Sciatic nerve (tissue), 2 donors: ENCODE measurements at regions not wholly inside any gene's neighbourhood (a gene's known extent, or its start where the extent isn't known, plus 50 kb on each side); places are given as distances from the start of the nearest gene placed in this dataset.
"Not testable (repeated sequence)": the region's sequence is repeated elsewhere in the genome, so short reads cannot be mapped to it uniquely, and the experiment has no call there.

Source experiments
- ATAC-seq: fragments of 200-7000 bp; cut with Tn5 transposase; one replicate; pipeline ENCODE4 v1.9.1; 2020; ENCODE audit warnings: mild to moderate bottlenecking, moderate library complexity
- DNase-seq: peaks from one replicate; pipeline ENCODE4 v3.0.0-alpha.2; 2020; ENCODE audit warnings: low spot score
- intact Hi-C: fragments of 100-400 bp; cut with DNase I; formaldehyde crosslinking; loops from one replicate; pipeline ENCODE4 v1.14.2; 2022
- donor health status: DM: no; HTN: no; CAD: no.
- donor health status: DM: no; HTN: no; CAD: no.

DNA sequence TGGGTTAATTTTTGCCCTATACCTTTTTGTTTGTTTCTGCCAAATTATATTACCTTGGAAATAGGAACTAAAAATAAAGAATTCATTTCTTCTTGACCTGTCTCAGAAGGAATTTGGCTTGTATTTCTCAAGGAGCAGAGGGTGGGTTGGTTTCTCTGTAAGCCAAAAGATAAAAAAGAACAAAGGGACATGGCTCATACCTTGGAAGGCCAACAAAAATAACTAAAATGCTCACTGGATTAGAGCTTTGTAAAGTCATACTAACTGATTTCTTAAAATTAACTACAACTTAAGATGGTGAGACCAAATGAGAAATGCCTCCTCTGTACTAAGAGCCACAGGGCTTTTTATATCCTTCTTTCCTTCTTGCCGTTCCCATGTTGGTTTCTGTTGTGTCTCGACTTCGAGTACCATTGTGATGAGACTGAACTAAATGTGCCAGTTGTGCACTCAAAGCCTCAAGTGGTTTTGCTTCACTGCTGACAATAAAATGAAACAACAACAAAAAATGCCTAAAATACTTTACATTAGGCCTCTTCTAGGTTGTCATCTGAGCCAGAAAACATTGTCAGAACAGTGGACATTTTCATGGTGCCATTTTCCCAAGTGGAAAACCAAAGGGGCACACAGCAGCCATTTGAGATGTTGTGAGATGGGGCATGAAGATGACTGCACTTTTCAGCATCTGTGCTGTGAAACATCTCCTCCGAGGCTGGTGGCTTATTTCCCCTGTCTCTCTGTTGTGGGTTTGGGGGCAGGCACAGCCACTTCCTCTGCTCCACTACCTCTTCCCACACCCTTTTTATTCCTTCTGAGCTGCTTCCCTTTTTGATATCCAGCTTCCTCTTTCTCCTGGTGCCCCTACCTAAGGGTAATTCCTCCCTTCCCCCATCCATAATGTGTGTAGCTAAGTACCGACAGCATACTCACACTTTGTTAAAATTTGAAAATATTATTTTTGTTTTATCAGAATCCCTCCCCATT is 51.8 kb upstream of the AGR3 start:
- ATAC-seq (peak; percentile 53), DNase-seq (no peak)
- intact Hi-C loops: loop anchor here (1.0 kb wide), 1 partner anchor 46 kb away; no protein-coding TSS in a partner anchor

DNA sequence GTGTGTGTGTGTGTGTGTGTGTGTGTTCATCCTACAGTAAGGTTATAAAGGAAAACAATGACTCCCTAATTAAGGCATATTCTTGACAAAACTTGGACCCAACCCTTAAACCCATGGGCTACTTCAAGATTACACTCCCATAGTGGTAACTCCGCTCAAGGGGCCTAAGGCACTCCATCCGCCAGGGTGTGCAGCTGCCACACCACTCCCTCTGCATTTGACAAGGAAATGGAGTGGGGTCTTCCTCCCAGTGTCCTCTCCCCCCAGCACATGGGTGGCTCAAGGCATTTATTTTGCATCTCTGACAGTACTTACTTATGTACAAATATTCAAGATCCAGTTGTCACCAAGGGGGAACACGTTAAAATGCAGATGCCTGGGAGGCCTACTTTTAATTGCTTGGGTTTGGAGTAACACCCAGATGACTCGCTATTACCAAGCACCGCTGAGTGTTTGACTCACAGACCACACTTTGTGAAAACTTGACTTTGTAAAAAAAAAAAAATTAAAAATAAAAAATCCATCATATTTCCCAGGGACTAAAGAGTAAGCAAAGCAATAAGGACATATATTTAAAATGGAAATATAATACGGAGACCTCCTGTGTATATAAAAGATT is 53.0 kb upstream of the AGR3 start:
- DNase-seq (no peak), ATAC-seq (no peak)
- intact Hi-C loops: no loop called here

GRCh38 chr7:16935341-16935735 is 53.6 kb upstream of the AGR3 start:
- DNase-seq: no peak
- intact Hi-C loops: no loop called here
- no peak for ATAC-seq

- intact Hi-C loops: no loop called here
- ATAC-seq (no peak), DNase-seq (no peak)
These were observed 55.0 kb upstream of the AGR3 start for GRCh38 chr7:16936626-16937422.

DNA sequence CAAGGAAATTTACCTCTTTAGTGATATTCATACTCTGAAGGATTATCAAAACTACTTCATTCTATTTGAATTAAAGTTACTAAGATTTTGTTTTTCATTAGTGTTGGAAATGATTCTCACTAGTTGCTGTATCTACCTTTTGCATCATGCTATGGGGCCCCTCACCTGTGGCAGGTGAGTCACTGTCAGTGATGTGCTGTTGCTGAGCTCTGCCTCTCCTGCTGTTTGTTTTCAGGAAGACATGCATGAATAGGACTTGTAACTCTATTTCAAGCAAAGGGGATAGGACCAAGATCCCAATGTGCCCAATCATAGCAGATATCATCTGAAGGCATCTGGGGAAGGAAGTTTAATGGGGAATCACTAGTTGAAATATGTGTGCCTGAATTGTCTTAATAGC is 57.4 kb upstream of the AGR3 start:
- DNase-seq: no peak
- intact Hi-C loops: no loop called here
- ATAC-seq: no peak

DNA sequence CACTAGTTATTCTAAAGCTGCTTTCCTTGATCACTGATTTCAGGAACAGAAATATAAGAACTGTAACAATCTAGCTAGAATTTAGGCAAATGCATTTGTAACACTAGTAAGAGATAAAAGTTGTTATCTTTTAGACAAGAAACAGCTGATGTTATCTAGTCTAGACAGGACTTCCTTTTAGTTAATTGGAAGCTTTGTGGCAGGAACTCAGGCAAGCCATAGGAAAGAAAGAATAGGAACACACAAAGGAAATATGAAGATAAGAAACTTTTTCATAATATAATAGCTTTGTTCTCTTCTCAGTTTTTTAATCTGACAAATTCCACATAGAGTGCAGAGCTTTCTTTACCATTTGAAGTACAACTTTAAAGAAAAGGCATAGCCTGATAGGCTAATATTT is 59.0 kb upstream of the AGR3 start:
- intact Hi-C loops: no loop called here
- DNase-seq (no peak), ATAC-seq (no peak)

DNA sequence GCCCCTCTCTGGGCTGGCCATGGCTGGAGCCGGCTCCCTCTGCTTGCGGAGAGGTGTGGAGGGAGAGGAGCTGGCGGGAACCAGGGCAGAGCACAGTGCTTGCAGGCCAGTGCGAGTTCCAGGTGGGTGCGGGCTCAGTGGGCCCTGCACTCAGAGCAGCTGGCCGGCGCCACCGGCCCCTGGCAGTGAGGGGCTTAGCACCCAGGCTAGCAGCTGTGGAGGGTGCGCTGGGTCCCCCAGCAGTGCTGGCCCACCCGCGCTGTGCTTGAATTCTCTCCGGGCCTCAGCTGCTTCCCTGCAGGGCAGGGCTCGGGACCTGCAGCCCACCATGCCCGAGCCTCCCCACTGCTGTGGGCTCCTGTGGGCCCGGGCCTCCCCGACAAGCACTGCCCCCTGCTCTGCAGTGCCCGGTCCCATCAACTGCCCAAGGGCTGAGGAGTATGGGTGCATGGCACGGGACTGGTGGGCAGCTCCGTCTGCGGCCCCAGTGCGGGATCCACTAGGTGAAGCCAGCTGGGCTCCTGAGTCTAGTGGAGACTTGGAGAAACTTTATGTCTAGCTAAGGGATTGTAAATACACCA is 61.2 kb upstream of the AGR3 start:
- intact Hi-C loops: no loop called here
- no peak for DNase-seq
- ATAC-seq: no peak

DNA sequence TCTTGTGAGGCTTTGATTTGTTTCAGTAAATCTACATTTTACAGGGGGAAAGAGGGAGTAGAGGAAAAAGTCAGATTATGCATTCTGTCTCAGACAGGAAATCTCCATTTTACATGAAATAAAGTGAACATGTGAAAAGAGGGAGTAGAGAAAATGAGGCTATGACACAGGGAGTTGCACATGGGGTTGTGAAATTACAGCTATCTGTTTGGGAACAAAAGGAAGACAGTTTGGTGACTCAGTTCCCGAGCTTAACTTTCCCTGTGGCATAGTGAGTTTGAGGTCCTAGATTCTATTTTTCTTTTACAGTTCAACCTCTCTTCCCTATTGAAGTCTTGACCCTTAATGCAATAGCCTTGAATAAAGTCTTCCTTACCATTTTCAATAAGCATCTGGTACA is 63.2 kb upstream of the AGR3 start:
- intact Hi-C loops: no loop called here
- DNase-seq: no peak
- no peak for ATAC-seq

DNA sequence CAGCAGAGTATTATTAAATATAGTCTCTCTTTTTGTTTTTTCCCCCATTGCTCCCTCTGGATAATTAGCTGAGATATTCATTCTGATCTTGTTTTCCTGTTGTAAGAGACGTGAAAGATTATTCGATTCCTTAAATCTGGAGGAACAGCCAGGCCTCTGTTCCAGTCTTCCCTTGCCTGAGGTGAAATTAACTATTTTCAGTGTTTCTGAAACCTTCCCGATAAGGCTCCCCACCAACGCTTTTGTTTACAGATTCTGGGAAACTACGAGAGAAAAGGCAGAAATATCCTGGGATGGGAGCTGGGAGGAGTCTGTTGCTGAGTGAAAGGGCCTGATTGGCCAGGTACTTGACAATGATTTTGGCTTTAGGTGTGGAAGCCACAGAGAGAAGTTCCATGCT is 63.6 kb upstream of the AGR3 start:
- DNase-seq (no peak), ATAC-seq (no peak)
- intact Hi-C loops: no loop called here

DNA sequence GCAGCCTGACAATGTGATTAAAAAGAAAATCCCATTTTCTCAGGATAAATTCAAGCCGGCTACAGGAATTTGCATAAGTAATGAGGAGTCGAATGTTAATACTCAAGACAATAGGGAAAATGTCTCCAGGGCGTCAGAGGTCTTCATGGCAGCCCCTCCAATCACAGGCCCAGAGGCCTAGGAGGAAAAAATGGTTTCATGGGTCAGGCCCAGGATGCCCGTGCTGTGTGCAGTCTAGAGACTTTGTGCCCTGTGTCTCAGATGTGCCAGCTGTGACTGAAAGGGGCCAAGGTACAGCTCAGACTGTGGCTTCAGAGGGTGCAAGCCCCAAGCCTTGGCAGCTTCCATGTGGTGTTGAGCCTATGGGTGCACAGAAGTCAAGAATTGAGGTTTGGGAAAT is 66.3 kb upstream of the AGR3 start:
- intact Hi-C loops, ATAC-seq, DNase-seq: not testable (repeated sequence)

GRCh38 chr7:16951483-16952080 is 69.8 kb upstream of the AGR3 start:
- DNase-seq: no peak
- ATAC-seq: peak; percentile 78
- intact Hi-C loops: no loop called here

GRCh38 chr7:16954321-16954720 is 72.5 kb upstream of the AGR3 start:
- DNase-seq (no peak), ATAC-seq (no peak)
- intact Hi-C loops: no loop called here

GRCh38 chr7:16958724-16959123 is 76.9 kb upstream of the AGR3 start:
- ATAC-seq (no peak), DNase-seq (no peak)
- intact Hi-C loops: no loop called here

- no peak for ATAC-seq
These were observed 78.7 kb upstream of the AGR3 start for GRCh38 chr7:16960337-16960965.

GRCh38 chr7:16961641-16962040 is 79.9 kb upstream of the AGR3 start:
- ATAC-seq (peak; percentile 51), DNase-seq (no peak)
- intact Hi-C loops: no loop called here

More at GRCh38 chr7:16960337-16960965, 78.7 kb upstream of the AGR3 start:
- intact Hi-C loops: no loop called here
- DNase-seq: no peak

- ATAC-seq: no peak
- intact Hi-C loops: no loop called here
- DNase-seq: no peak
These were observed 81.3 kb upstream of the AGR3 start for GRCh38 chr7:16963044-16963443.

GRCh38 chr7:16965697-16966096 is 83.9 kb upstream of the AGR3 start:
- intact Hi-C loops, ATAC-seq, DNase-seq: not testable (repeated sequence)

DNA sequence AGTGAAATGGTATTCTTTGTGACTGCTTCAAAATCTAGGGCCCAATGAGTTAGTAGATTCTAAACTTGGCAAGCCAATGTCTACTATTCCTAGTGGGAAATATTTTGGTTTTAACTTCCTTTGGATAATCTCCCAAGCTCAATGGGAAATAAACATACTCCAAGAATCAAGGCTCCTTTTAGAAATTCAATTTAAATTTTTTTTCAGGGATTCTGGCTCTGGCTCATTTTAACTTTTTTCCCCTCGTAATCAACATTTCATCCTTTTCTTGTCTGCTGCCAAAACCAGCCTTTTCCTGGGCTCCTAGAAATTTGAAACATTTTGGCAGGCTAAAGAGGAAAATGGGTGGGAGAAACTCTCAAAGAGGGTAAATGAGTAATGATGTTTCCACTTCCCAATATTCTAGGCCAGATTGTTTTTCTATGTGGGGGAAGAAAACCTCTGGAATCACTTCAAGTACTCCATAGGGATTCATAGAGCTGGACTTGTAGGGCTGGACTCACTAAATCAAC is 85.6 kb upstream of the AGR3 start:
- ATAC-seq (peak; percentile 87), DNase-seq (no peak)
- intact Hi-C loops: no loop called here
